Breast epithelium (tissue), 4 donors: ENCODE measurements at regions not wholly inside any gene's neighbourhood (a gene's known extent, or its start where the extent isn't known, plus 50 kb on each side); places are given as distances from the start of the nearest gene placed in this dataset.

Source experiments
- DNase-seq, 2 donors: peaks; one replicate each; pipeline ENCODE4 v3.0.0-alpha.2; 2019; ENCODE audit warnings: low spot score in 2 of 2
- H3K27ac ChIP-seq, 2 donors: fragments of 200-600 bp; sonication (generic) in 1 of 2; one replicate each; pipeline ENCODE4 v1.5.1; 2016 to 2019; ENCODE audit warnings: mild to moderate bottlenecking in 1 of 2
- H3K27me3 ChIP-seq, 2 donors: fragments of 200-600 bp; sonication (generic) in 1 of 2; one replicate each; pipeline versions ENCODE4 v1.5.1 to v1.6.0; 2017 to 2019; ENCODE audit warnings: control low read depth in 1 of 2, mild to moderate bottlenecking in 1 of 2
- H3K36me3 ChIP-seq: fragments of 200-600 bp; one replicate; pipeline ENCODE4 v1.5.1; 2019
- H3K4me1 ChIP-seq, 2 donors: fragments of 200-600 bp; sonication (generic); one replicate each; pipeline ENCODE4 v1.5.1; 2016 to 2019; ENCODE audit warnings: control low read depth in 1 of 2
- H3K4me3 ChIP-seq, 3 donors: fragments of 200-600 bp; sonication (generic); 1 replicate in 2 of 3; 2 replicates in 1 of 3; pipeline ENCODE4 v1.5.1; 2016 to 2019; ENCODE audit warnings: mild to moderate bottlenecking in 3 of 3, moderate library complexity in 2 of 3
- H3K9me3 ChIP-seq, 2 donors: fragments of 200-600 bp; sonication (generic) in 1 of 2; one replicate each; pipeline ENCODE4 v1.5.1; 2016 to 2019; ENCODE audit warnings: control low read depth in 1 of 2
- POLR2A ChIP-seq: fragments of 450-650 bp; IDR thresholded peaks from one replicate; pipeline ENCODE4 v1.6.1; 2016; ENCODE audit warnings: antibody characterized with exemption, mild to moderate bottlenecking, moderate library complexity
- POLR2AphosphoS5 ChIP-seq, 3 donors: sonication (generic); formaldehyde crosslinking; IDR thresholded peaks; one replicate each; pipeline ENCODE4 v1.6.1; 2017; ENCODE audit warnings: antibody characterized with exemption in 3 of 3
- intact Hi-C: fragments of 100-400 bp; cut with DNase I; formaldehyde crosslinking; loops from one replicate; pipeline ENCODE4 v1.15.1; 2023; ENCODE audit warnings: low total_unique reads
- TF ChIP-seq, protein P1 (sequence below), 3 donors: fragments of 450-650 bp; IDR thresholded peaks; one replicate each; pipeline ENCODE4 v1.5.1; 2016 to 2017; ENCODE audit warnings: antibody characterized with exemption in 3 of 3, mild to moderate bottlenecking in 3 of 3, moderate library complexity in 3 of 3

DNA sequence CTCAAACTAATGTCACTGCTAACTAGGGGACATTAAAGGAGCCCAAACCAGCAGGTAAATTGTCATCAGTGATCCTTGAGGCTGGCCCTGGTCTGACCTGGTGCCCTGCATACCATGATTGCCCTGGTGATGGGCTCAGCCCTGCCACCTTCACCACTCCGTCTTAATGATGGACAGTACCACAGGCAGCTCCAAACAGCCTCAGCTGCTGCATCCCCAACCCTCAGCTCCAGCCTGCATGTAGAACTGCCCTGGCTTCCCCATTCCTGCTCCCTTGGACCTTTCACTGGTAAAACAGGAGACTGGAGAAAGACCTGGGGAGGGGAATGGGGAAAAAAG is 190.0 kb downstream of the GAS1 start:
- H3K4me3 ChIP-seq: no peak overlapping the region
- H3K36me3 ChIP-seq: no peaks in the 10 kb centered on the region
- H3K27me3 ChIP-seq: no peaks in the 10 kb centered on the region
- H3K4me1 ChIP-seq: no peaks in the 10 kb centered on the region
- intact Hi-C loops: no loop called here
- no peaks in the 10 kb centered on the region for H3K9me3 ChIP-seq
- no peak for TF ChIP-seq POLR2AphosphoS5 (IDR thresholded peaks at IDR 0.05)
- no peak for TF ChIP-seq POLR2A
- TF ChIP-seq, protein P1, sequence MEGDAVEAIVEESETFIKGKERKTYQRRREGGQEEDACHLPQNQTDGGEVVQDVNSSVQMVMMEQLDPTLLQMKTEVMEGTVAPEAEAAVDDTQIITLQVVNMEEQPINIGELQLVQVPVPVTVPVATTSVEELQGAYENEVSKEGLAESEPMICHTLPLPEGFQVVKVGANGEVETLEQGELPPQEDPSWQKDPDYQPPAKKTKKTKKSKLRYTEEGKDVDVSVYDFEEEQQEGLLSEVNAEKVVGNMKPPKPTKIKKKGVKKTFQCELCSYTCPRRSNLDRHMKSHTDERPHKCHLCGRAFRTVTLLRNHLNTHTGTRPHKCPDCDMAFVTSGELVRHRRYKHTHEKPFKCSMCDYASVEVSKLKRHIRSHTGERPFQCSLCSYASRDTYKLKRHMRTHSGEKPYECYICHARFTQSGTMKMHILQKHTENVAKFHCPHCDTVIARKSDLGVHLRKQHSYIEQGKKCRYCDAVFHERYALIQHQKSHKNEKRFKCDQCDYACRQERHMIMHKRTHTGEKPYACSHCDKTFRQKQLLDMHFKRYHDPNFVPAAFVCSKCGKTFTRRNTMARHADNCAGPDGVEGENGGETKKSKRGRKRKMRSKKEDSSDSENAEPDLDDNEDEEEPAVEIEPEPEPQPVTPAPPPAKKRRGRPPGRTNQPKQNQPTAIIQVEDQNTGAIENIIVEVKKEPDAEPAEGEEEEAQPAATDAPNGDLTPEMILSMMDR (IDR thresholded peaks at IDR 0.05): no peak
- H3K27ac ChIP-seq: no peak overlapping the region
- no peak for DNase-seq

DNA sequence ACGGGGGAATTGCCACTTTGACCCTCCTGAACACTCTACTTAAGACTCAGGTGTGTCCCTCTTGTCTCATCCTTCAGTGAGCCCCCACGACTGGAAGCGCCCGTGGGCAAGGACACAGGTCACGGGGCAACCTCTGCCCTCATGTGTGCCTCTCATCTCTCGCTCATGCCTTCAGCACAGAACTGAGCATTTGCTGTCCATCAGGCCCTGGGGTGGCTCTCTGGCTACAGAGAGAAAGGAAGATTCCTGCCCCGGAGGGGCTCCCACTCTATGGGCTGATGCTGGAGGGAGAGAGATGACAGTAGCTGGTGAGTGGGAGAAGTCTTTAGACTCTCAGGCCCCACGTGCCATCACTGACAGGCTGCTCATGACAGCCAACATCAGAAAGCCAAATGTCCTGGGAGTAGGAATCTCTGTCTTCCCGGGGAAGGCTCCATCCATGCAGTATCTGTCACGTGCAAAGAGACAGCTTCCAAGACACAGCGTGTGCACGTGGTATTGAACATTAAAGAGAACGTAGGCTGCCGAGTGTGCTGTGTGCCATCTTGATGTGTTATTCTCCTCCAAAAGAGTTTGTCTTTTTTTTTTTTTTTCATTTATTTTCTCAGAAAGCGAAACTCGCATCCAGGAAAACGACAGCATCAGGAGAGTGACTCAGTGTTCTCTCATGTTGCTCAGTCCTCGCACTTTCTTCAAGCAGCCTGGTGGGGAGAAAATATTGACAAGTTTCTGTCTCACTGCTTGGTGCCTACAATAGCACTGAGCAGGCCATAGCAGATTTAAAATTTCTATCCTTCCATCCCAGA is 190.5 kb downstream of the GAS1 start:
- no peak overlapping the region for H3K27ac ChIP-seq
- intact Hi-C loops: no loop called here
- TF ChIP-seq, protein P1 (IDR thresholded peaks at IDR 0.05): no peak
- TF ChIP-seq POLR2AphosphoS5 (IDR thresholded peaks at IDR 0.05): no peak
- TF ChIP-seq POLR2A: no peak
- no peak for DNase-seq
- H3K36me3 ChIP-seq: no peaks in the 10 kb centered on the region
- no peak overlapping the region for H3K4me3 ChIP-seq
- no peaks in the 10 kb centered on the region for H3K27me3 ChIP-seq
- no peaks in the 10 kb centered on the region for H3K4me1 ChIP-seq
- H3K9me3 ChIP-seq: no peaks in the 10 kb centered on the region

DNA sequence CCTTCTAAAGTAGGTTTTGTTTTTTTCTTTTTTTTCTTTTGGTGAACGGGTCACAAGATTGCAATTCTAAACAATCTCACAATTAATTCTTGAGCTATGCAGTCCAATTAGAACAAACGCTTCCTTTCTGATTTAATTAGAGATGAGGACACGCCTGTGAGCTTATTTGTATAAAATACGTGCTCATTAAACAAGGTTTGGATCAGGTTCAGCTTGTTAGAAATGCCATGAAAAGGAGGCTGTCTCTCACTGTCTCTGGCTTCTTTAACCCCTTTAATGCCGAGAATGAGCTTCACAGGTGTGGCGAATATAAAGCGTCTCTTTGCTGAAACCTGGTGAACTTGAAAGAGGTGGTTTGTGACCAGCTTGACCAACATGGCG is 191.8 kb downstream of the GAS1 start:
- TF ChIP-seq, protein P1 (IDR thresholded peaks at IDR 0.05): no peak
- TF ChIP-seq POLR2A: no peak
- TF ChIP-seq POLR2AphosphoS5 (IDR thresholded peaks at IDR 0.05): no peak
- no peaks in the 10 kb centered on the region for H3K9me3 ChIP-seq
- no peak overlapping the region for H3K27ac ChIP-seq
- no peak overlapping the region for H3K4me3 ChIP-seq
- H3K36me3 ChIP-seq: no peaks in the 10 kb centered on the region
- H3K27me3 ChIP-seq: no peaks in the 10 kb centered on the region
- intact Hi-C loops: no loop called here
- H3K4me1 ChIP-seq: no peaks in the 10 kb centered on the region
- DNase-seq: no peak

DNA sequence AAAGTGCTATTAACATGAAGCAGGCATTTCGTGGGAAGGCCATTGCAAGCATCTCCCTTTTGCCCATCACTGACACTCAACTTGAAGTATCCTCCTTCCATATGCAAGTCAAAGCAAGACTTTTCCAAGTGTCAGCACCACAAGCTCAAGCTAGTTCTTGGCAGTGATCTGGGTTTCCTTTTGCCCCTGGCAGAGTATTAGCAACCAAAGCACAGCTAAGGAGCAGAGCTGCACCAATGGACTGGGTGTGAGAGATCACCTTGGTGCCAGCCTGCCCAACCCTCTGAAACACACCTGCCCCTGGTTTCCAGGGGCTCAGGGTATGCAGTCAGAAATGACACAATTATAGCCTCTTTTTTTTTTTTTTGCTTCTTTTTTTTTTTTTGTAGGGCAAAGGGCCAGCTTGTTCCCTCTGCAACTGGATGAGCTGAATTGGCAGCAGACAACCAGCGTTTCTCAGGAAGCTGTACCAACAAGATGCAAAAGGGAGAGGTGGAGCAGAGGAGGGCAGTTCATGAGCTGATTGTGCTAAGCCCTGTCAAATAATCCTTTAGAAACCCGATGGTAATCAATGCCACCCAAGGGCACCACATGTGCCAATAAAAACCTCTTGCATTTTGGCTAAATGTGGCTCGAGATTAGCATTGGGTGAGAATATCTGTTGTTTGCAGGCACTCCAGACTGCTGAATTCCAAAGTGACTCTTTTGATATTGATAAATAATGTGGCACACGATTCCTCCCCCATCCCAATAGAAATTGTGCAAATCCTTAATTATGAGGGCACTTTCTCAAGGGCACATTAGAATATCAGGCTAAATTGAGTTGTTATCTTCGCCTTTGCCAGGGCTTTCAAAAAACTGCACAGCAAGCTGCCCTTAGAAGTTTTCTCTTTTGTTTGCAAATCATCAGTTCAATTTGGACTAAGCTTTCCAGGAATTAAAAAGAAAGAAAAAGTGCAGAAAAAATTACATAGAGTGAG is 192.4 kb downstream of the GAS1 start:
- Histone ChIP-seq H3K4me3 (no peak overlapping the region), H3K27me3 (no peaks in the 10 kb centered on the region), H3K27ac (no peak overlapping the region), H3K4me1 (no peaks in the 10 kb centered on the region), H3K9me3 (no peaks in the 10 kb centered on the region), H3K36me3 (no peaks in the 10 kb centered on the region)
- intact Hi-C loops: no loop called here
- TF ChIP-seq POLR2AphosphoS5 (IDR thresholded peaks at IDR 0.05): no peak
- no peak for TF ChIP-seq POLR2A
- TF ChIP-seq, protein P1 (IDR thresholded peaks at IDR 0.05): no peak
- DNase-seq: peak in 1 of 2 donors; percentile 42

DNA sequence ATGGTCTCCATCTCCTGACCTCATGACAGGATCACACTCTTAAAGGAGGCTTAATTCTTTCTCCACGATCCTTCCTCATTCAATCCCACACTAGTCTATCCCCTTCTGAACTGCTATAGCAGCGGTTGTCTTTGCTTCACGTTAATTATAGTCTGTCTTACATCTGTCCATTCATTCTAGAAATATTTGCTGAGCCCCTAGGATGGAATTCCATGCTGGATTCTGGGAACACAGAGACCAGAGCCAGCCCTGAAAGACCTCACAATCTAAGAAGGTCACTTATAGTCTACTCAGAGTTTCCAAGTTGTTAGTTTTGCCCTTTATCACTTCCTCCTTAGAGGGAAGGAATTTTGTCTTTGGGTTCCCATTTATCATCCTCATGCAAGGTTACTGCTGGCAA is 193.5 kb downstream of the GAS1 start:
- intact Hi-C loops: no loop called here
- H3K4me3 ChIP-seq: no peak overlapping the region
- no peak overlapping the region for H3K27ac ChIP-seq
- H3K4me1 ChIP-seq: no peaks in the 10 kb centered on the region
- no peak for DNase-seq
- no peaks in the 10 kb centered on the region for H3K9me3 ChIP-seq
- H3K27me3 ChIP-seq: no peaks in the 10 kb centered on the region
- TF ChIP-seq, protein P1 (IDR thresholded peaks at IDR 0.05): no peak
- no peak for TF ChIP-seq POLR2A
- no peak for TF ChIP-seq POLR2AphosphoS5 (IDR thresholded peaks at IDR 0.05)
- no peaks in the 10 kb centered on the region for H3K36me3 ChIP-seq
